GM19372 (cell line): ENCODE measurements at regions not wholly inside any gene's neighbourhood (a gene's known extent, or its start where the extent isn't known, plus 50 kb on each side); places are given as distances from the start of the nearest gene placed in this dataset.

ENCODE experiments used
- ATAC-seq: cut with Tn5 transposase; IDR thresholded peaks from one replicate; pipeline ENCODE4 v1.9.1; 2021; ENCODE audit warnings: mild to moderate bottlenecking, low read depth, moderate library complexity; ENCODE audit not compliant: unreplicated experiment

DNA sequence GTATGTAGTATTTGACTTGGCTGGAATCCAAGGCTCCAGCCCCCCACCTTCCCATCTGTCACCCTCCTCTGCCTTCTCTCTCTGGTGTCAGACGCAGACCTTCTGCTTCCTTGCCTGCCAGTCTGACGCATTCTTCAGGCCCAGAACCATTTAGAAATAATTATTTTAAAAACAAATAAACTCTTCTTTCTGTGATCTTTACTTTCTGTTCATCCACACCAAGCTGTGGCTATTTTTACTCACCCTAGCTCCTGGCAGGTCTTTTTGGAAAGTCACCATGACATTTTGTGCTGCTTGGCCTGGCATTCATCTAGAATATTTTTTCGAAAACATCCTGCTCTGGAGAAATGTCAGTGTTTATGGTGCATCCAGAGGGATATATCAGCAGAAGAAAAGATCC, 330.7 kb upstream of the ASIC2 start:
- ATAC-seq: no peak

DNA sequence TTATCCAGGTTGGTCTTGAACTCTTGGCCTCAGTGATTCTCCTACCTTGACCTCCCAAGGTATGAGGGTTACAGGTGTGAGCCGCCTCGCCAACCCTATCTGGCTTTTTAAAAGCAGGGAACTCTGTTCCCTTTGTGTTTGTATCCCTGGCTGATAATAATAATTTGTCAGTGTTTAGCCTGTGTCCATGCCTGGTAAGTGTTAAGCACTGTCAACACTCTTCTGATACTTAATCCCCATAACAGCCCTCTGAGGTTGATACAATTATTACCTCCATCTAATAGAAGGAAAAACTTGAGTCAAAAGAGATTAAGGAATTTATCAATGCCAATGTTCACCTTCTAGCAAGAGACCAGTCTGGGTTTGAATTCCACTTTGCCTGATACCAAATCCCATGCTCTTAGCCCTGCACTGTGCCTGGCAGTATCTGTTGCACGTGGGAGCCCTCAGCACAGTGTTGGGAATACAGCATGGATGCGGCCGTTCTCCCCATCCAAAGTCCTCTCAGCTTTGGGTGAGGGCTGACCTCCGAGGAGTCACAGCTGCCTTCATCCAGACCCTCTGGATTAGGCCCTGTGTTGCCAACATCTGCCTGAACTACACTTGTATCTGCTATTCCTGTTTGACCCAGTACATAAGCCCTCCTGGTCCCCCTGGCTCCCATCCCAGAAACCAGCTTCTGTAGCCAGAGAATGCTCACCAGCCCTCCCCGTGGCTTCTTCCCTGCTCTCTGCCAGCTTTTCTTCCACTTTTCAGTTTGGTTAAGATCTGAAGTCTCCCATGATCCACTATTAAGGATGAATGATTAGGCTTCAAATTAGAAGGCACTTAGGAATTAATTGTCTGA, 335.6 kb upstream of the ASIC2 start:
- ATAC-seq: no peak

DNA sequence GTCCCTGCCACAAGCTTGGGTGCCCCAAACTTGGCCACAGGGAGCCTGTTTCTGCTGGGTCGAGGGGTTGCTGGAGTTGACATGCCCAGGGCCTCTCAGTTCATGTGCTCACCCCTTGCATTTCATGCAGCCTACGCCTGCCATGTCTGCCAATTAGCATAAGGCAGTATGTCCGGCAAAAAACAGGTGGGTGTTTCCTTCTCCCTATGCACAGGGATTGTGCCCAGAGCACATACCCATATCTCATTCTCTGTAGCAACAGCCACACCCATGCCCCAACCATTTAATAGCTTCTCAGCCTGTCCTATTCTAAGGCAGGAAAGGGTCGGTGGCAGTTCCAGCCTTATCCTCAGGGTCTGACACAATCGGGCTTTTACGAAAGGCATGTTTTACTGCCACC, 340.4 kb upstream of the ASIC2 start:
- ATAC-seq: no peak

DNA sequence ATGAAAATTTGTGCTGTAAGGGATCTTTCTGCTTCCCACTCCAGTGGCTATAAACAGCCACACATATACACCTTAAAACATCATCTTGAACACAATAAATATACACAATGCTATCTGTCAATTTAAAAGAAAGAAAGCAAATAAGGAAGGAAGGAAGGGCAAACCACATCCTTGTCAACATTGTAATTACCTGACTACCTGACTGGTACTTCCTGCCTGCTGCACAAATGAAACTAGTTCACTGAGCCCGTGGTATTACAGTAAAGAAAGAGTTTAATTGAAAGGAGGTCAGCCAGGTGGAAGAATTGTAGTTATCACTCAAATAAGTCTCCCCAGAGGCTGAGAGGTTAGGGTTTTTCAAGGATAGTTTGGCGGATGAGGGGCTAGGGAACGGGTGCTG, 344.4 kb upstream of the ASIC2 start:
- no peak for ATAC-seq

DNA sequence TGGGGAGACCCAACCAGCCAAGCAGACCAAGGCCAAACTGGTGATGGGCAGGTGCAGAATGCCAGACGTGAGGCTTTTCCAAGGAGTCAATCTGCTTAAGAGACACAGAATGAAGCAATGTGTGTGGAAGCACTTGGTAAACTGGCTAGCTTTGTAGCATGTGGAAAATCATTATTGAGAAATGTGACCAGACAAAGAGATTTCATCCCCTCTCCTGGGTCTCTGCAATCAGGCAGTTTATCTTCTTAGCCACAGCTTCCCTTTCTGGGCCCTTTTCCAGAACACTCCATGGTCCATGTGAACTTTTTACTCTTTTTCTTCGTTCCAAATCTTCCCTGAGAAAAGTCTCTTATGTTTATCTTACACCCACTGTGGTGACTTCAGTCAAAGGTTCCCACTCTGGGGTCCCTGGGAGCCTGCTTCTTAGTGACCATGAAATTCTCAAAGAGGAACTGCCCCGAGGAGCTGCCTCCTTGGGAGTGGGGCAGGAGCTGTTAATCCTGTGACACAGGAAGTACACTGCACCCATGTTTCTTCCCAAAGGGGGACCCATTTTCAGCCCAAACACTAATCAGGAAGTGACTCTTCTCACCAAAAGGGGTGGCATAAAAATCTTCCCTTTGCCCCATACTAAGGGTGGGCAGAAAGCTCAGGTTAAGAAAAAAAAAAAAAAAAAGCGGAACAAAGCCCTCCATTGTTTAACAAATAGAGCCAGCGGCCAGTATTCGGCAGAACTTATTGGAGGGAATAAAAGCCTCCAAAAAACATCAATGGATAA, 346.2 kb upstream of the ASIC2 start:
- ATAC-seq: no peak

DNA sequence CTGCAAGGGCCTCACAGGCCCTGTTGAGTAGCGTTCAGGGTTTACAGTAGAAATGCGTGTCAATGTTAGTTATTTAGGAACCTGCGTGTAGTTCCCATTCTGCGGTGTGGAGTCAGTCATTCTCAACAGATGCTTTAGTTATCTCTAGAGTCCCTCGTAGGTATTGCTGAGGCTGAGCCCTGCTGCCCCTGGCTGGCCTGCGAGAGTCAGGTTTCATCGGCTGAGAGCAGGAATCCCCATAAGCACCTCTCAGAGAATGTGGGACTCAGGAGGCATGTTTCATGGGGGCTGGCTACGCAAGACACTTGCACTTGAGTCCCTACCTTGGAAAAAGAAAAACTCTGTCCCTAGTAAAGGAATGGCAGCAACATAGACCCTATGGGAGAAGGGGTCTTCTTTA, 347.5 kb upstream of the ASIC2 start:
- ATAC-seq: no peak

DNA sequence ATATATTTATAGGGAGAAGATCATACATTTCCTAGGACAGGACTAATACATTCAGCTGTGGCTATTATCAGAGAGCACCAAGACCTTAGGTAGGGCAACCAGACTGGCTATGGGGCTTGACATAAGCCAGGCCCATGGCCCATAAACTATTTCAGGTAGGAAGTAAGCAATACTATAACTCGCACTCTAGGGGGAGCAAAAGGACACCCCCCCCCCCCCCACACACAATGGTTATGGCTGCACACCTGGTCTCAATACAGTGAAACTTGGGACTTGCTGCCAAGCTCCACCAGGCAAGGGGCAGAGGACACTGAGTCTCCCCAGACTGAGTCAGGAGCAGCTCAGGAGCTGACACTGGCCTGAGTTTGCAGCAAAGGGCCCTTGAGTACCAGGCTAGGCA, 348.9 kb upstream of the ASIC2 start:
- no peak for ATAC-seq

DNA sequence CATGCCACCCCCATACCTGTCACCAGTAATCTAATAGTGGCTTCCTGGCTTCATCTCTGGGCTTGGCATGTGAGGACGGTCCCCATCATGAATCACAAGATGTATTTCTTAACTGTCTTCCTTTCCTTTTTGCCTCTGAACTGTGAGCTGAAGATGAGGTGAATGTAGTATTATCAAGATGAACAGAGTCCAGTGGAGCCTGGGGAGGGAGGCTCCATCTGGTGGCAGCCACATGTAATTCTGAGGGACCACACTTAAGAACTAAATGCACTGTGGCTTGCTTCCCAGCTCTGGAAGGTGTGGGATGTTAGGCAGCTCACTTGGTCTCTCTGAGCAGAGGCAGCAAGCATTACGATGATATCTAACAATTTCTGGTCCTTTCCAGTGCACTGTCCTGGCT, 354.9 kb upstream of the ASIC2 start:
- no peak for ATAC-seq

DNA sequence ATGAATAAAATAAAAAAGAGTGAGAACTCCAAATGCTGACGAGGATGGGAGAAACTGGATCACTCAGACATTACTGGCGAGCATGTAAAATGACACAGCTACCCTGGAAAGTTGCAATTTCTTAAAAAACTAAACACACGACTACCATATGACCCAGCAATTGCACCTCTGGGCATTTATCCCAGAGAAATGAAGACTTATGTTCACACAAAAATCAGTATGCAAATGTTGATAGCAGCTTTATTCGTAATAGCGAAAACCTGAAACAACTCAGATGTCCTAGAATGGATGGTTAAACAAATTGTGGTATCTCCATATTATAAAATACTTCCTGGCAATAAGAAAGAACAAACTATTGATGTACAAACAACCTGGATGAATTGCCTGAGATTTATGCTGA, 357.2 kb upstream of the ASIC2 start:
- ATAC-seq: no peak

DNA sequence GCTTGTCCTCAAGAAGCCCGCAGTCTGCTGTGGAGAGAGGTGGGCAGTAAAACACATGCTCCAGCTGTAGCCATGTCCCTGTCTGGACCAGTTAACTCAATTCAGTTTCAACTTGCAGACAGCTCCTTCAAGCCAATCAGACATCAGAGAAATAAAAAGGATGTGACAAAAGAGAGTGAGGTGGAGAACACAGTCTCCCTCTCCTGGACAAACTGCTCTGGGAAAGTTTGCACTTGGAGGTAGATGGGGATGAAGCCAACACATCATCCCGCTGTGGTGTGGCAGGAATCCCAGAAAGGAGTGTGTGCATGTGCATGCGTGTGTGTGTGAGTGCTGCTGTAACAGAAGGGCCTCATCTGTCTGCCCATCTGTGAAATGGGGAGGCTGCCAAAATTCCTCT, 358.6 kb upstream of the ASIC2 start:
- ATAC-seq: no peak

DNA sequence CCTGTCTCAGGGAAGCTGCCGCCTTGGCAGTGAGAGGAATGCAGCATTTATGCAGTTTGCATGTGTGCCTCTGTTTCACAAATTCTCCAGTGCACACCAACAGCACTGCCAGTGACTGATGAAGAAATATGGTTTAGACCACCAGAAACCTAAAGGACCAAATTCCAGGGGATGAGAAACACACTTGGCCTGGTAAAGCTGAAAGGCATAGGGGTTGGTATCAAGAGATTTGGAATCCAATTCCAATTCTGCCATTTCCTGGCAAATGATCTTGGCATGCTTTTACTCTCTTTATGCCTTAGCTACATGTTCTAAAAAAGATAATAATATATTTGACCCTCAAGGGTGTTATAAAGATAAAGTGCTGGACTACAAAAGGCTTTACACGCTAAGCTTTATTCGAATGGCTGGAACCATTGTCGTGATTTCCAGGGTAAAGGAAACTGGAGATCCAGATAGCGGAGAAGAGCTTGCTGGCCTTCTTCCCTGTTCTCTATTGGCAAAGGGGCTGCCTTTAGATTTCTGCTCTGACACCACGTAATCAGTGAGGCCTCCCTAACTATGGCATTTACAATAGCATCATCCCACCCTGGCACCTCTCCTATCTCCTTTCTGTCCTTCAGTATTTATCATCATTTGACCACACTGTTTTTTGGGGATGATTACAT, 359.8 kb upstream of the ASIC2 start:
- no peak for ATAC-seq

DNA sequence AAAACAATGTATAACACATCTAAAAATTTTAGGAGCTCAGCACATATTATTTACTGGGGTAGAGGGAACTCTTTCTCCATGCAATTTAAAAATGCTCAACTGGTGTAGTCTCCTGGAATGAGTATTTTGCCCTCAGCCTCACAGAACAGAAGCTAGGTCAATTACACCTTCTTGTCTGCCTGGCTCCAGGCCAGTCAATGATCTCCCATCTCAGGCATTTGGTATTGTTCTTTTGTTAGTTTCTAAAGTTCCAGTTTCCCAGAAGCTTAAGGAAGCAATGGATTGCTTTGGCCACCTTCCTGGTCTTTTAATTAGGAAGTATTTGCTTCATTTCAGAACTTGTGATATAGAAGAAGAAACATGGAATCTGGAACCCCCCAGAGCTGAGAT, 360.3 kb upstream of the ASIC2 start:
- no peak for ATAC-seq

DNA sequence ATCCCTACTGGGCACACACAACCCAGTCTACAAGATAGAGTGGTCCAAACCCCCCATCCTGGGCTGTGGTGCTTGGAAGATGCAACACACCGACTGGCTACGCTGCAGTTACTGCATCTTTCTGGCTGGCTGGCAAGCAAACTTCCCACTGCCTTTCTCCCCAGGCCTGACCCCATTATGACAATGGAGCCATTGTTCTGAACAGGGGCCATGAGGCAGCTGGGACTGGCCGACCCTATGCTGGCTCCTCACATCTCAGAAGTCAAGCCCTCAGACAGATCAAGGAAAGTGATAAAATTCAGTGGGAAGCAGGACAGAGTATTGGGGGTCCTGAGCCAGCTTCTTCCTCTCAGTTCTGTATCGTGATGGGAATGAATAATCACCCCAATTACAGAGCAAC, 364.1 kb upstream of the ASIC2 start:
- ATAC-seq: no peak

DNA sequence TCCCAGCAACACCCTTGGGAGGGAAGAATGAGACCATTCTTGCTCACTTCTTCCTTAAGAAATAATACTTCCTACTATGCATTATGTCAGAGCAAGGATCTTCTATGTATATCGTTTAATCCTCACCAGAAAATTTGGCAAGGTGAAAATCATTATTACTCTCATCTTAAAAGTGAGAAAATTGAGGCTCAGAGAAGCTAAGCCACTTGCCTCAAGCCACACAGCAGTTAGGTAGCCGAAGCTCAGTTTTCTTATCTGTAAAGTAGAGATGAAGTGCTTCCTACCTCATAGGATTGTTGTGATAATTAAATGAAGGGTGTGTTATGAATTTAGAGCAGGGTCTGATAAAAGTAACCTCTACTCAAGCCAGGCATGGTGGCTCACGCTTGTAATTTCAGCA, 368.9 kb upstream of the ASIC2 start:
- ATAC-seq: no peak

DNA sequence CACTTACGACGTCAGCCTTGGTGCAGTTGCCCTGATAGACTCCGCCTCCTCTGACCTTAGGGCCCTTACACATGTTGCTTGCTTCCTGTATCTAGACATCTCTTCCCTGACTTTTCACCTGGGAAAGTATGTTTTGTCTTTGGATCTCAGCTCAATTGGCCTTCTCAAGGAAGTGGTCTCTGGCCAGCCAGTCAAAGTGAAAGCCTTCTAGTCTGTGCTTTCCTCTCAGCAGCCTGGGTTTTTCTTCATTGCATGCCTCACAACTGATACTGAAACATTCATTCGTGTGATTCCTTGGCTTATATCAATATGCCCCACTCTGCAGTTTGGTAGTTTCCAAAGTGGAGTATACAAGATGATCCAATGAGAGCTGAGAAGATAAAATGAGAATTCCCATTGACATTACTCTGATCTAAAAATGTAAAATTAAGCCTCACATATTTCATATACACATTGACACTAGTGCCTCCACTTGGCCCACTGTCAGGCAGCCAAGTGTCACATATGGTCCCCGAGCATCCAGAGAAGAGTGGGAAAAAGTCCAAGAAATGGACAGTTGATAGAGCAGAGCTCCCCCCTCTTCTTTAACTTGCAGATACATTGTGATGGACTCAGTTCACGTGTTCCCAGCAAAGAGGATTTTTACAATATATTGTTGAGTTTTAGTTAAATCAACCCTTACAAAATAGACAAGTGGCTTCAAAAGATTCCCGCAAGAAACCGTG, 371.2 kb upstream of the ASIC2 start:
- ATAC-seq: no peak

DNA sequence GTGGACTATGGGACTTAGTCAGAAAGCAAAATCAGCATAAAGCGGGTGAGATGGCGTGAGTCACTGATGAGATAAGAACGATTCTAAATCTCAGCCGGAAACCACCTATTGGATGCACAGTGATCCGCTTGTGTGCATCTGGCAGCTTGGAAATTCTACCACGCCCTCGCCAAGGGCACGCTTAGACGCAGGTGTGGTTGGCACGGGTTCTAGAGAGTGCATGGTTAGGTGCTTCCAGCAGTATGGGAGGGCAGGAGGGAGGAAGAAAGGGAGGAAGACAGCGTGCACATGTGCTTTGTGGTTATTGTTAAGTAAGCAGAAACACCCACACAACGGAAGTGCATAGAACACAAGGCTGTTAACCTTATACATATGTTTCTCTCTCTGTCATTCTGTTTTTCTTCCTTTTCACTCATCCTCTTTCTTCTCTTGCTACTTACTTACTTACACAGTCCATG, 374.0 kb upstream of the ASIC2 start:
- ATAC-seq: no peak

DNA sequence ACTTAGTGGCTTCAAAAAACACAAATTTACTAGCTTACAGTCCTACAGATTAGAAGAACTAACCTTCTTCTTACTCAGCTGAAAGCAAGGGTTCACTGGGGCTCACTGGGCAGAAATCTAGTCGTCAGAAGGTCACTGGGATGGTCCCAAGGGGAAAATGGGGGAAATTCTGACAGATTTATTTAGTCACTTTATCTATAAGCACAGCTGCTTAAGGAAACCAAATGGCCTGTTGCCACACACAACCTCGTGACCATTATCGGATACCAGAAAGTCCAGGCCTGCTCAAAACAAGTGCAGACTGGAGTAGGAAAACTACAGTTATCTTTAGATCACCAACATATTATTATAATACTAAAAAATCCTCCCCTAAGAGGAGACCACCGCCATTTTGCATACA, 374.6 kb upstream of the ASIC2 start:
- no peak for ATAC-seq

DNA sequence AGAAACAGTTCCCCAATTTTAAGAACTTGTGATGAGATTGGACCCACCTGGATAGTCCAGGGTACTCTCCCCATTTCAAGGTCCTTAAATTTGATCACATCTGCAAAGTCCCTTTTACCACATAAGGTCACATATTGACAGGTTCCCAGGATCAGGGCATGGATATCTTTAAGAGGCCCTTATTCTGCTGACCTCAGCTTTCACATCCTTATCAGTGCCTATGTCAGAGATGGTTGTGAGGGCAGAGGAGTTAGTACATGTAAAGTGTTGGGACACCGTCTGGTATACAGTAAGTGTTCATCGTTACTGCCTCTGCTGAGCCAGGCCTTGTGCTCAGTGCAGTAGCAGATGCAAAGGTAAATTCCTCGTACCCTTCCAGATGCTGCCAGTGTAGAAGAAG, 375.4 kb upstream of the ASIC2 start:
- no peak for ATAC-seq

DNA sequence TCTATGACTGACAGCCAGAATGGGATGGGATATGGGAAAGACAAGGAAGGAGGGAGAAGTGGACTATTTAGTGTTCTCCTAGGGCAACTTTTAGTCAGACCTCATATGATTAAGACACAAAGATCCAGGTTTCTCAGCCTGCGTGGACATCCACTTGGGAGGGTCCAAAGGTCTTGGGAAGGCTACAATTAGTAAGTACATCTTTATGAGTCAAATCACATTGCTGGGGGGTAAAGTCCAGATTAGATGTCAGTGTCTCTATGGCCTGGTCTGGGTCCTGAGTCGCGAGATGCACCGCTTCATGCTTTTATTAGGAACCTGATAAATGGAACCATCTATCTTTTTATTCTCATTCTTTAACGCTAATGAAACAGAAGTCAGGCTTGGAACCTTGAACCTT, 378.4 kb upstream of the ASIC2 start:
- no peak for ATAC-seq

DNA sequence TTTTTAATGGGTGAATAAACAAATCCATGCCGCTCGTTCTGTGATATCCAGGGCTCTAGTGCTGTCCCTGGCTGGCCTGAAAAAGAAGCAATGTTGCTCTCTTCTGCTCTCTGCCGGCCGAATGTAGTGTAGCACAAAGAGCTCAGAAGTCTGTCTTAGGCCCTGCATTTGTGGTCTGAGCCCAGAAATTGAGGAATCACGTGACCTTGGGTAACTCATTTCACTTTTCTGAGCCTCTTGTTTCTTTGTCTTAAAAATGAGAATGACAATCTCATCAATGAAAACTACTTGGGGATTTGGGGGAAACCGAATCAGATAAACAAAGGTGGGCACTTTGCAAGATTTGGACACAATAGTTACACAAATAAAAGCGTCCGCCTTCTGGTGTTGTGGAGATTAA, 381.6 kb upstream of the ASIC2 start:
- peak; percentile 65 for ATAC-seq

DNA sequence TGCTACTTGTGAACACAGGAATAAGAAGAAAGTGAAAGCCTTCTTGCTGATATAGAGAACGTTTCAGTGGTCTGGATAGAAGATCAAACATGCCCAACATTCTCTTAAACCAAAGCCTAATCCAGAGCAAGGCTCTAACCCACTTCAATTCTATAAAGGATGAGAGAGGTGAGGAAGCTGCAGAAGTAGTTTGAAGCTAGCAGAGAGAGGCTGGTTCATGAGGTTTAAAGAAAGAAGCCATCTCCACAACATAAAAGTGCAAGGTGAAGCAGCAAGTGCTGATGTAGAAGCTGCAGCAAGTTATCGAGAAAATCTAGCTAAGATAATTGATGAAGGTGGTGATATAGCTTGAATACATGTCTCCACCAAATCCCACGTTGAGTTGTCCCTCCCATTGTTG, 383.3 kb upstream of the ASIC2 start:
- no peak for ATAC-seq
